DOHH2 (cell line): ENCODE measurements at regions not wholly inside any gene's neighbourhood (a gene's known extent, or its start where the extent isn't known, plus 50 kb on each side); places are given as distances from the start of the nearest gene placed in this dataset.

Source experiments
- H3F3A ChIP-seq: fragments of 200-600 bp; sonication (generic), shearing (Covaris generic); 2 replicates; pipeline ENCODE4 v1.6.0; 2016; ENCODE audit warnings: antibody characterized with exemption, mild to moderate bottlenecking; ENCODE audit not compliant: control insufficient read depth, insufficient read depth
- H3K27ac ChIP-seq: fragments of 200-600 bp; sonication (generic); 2 replicates; pipeline ENCODE4 v1.5.1; 2014; ENCODE audit warnings: low read depth, mild to moderate bottlenecking, low read length, moderate library complexity
- H3K27me3 ChIP-seq: fragments of 200-600 bp; sonication (generic); 2 replicates; pipeline ENCODE4 v1.6.1; 2014; ENCODE audit warnings: mild to moderate bottlenecking, low read length, mixed read lengths; ENCODE audit not compliant: control insufficient read depth
- H3K36me3 ChIP-seq: fragments of 200-600 bp; sonication (generic); 2 replicates; pipeline ENCODE4 v1.6.1; 2014; ENCODE audit warnings: mild to moderate bottlenecking, low read length, moderate library complexity, mixed read lengths; ENCODE audit not compliant: control insufficient read depth
- H3K4me1 ChIP-seq: fragments of 200-600 bp; sonication (generic); 2 replicates; pipeline ENCODE4 v1.6.1; 2014; ENCODE audit warnings: mild to moderate bottlenecking, low read length, mixed read lengths; ENCODE audit not compliant: control insufficient read depth
- H3K4me2 ChIP-seq: fragments of 200-600 bp; sonication (generic); 2 replicates; pipeline ENCODE4 v1.6.0; 2014; ENCODE audit warnings: mild to moderate bottlenecking, low read length, moderate library complexity
- H3K4me3 ChIP-seq: fragments of 200-600 bp; sonication (generic); 2 replicates; pipeline ENCODE4 v1.5.1; 2014; ENCODE audit warnings: mild to moderate bottlenecking, low read length, mixed read lengths
- H3K79me2 ChIP-seq: fragments of 200-600 bp; sonication (generic); 2 replicates; pipeline ENCODE4 v1.6.1; 2014; ENCODE audit warnings: mild to moderate bottlenecking, low read length, mixed read lengths; ENCODE audit not compliant: control insufficient read depth
- H3K9me2 ChIP-seq: fragments of 200-600 bp; sonication (generic); replicated peaks from 2 replicates; pipeline ENCODE4 v1.6.1; 2014; ENCODE audit warnings: mild to moderate bottlenecking, low read length, mixed read lengths; ENCODE audit not compliant: control insufficient read depth
- H3K9me3 ChIP-seq: fragments of 200-600 bp; sonication (generic); 2 replicates; pipeline ENCODE4 v1.6.1; 2014; ENCODE audit warnings: antibody characterized with exemption, low read length, mixed read lengths; ENCODE audit not compliant: control insufficient read depth, insufficient read depth
- H4K20me1 ChIP-seq: fragments of 200-600 bp; sonication (generic); 2 replicates; pipeline ENCODE4 v1.6.0; 2014; ENCODE audit warnings: low read depth, mild to moderate bottlenecking, antibody characterized with exemption, low read length, moderate library complexity; ENCODE audit not compliant: control insufficient read depth, insufficient read depth
- CTCF ChIP-seq: fragments of 200-600 bp; sonication (generic); IDR thresholded peaks from one replicate; pipeline ENCODE4 v1.5.1; 2014; ENCODE audit warnings: antibody characterized with exemption, mild to moderate bottlenecking, low read depth, low read length; ENCODE audit not compliant: poor library complexity, severe bottlenecking
- EZH2phosphoT487 ChIP-seq: fragments of 200-600 bp; sonication (generic); IDR thresholded peaks from 2 replicates; pipeline ENCODE4 v1.6.1; 2017; ENCODE audit warnings: borderline replicate concordance, mild to moderate bottlenecking, antibody characterized with exemption, low read length, moderate library complexity, mixed read lengths

DNA sequence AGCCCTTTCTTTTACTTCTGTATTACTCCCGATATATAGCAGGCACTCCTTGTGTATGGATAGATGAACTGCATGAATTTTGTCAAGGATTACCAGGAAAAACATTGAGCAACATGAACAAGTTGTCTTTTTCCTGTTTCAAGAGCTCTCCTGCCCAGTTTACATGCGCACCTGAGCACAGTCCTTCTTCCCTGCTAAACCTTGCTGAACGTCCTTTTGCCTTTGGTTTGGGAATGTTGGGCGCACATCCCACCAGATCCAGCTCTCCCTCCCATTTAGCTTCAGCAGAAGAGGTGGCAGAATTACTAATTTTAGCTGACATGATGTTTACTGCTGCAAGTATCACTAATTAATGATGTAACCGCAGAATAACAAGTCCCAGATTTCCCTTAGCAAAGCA, 121.4 kb upstream of the TMCC3 start:
- H3K4me3 ChIP-seq: no peak overlapping the region

DNA sequence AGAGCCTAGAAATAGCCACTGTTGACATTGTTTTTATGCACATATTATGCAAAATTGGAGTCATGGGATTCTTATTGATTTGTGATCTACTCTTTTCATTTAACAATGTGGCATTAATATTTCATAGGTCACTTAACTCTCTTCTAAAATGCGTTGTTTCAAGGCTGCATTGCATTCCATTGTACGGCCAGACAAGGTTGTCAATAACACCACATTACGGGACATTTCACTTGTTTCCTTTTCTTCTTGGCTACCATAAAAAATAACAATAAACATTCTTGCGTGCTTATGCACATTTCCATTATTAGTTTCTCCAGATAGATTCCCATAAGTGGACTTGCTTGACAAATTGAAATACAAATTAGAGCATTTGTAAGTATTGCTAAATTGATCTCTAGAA, 120.8 kb upstream of the TMCC3 start:
- Histone ChIP-seq H3K9me3 (no peaks in the 10 kb centered on the region), H3F3A (peaks cover 17% of the 10 kb centered on the region), H3K4me3 (no peak overlapping the region), H4K20me1 (no peaks in the 10 kb centered on the region), H3K4me2 (no peak overlapping the region), H3K79me2 (no peaks in the 10 kb centered on the region), H3K36me3 (no peaks in the 10 kb centered on the region), H3K27me3 (no peaks in the 10 kb centered on the region), H3K4me1 (peaks cover 45% of the 10 kb centered on the region), H3K9me2 (no peaks in the 10 kb centered on the region), H3K27ac (no peak overlapping the region)
- TF ChIP-seq CTCF: no peak
- no peak for TF ChIP-seq EZH2phosphoT487

More for the DNA sequence above, 121.4 kb upstream of the TMCC3 start:
- Histone ChIP-seq H3K27ac (no peak overlapping the region), H3K4me1 (peaks cover 45% of the 10 kb centered on the region), H3K9me2 (no peaks in the 10 kb centered on the region), H3F3A (peaks cover 17% of the 10 kb centered on the region), H3K4me2 (no peak overlapping the region), H3K79me2 (no peaks in the 10 kb centered on the region), H3K27me3 (no peaks in the 10 kb centered on the region), H3K9me3 (no peaks in the 10 kb centered on the region), H4K20me1 (no peaks in the 10 kb centered on the region), H3K36me3 (no peaks in the 10 kb centered on the region)
- TF ChIP-seq EZH2phosphoT487: no peak
- TF ChIP-seq CTCF: no peak

GRCh38 chr12:94770791-94771190, 120.4 kb upstream of the TMCC3 start:
- Histone ChIP-seq H4K20me1 (no peaks in the 10 kb centered on the region), H3K9me2 (no peaks in the 10 kb centered on the region), H3K79me2 (no peaks in the 10 kb centered on the region), H3K27me3 (no peaks in the 10 kb centered on the region), H3K36me3 (no peaks in the 10 kb centered on the region), H3K4me3 (no peak overlapping the region), H3F3A (peaks cover 17% of the 10 kb centered on the region), H3K4me2 (peak overlapping the region; percentile 94), H3K4me1 (peaks cover 45% of the 10 kb centered on the region), H3K27ac (no peak overlapping the region), H3K9me3 (no peaks in the 10 kb centered on the region)
- no peak for TF ChIP-seq EZH2phosphoT487
- TF ChIP-seq CTCF: no peak
